Parathyroid adenoma (tissue), 2 donors: ENCODE measurements at regions not wholly inside any gene's neighbourhood (a gene's known extent, or its start where the extent isn't known, plus 50 kb on each side); places are given as distances from the start of the nearest gene placed in this dataset.

Experiments used
- H2AFZ ChIP-seq: fragments of 300-600 bp; sonication (generic); one replicate; pipeline ENCODE4 v1.7.0; 2017; ENCODE audit warnings: antibody characterized with exemption, mild to moderate bottlenecking
- H3K27ac ChIP-seq: fragments of 300-600 bp; sonication (generic); one replicate; pipeline ENCODE4 v1.7.0; 2017
- H3K27me3 ChIP-seq: fragments of 300-600 bp; sonication (generic); one replicate; pipeline ENCODE4 v1.7.0; 2017; ENCODE audit warnings: low read length; ENCODE audit not compliant: control insufficient read depth, insufficient read depth
- H3K36me3 ChIP-seq: fragments of 300-600 bp; sonication (generic); one replicate; pipeline ENCODE4 v1.7.0; 2017; ENCODE audit warnings: low read length; ENCODE audit not compliant: control insufficient read depth, insufficient read depth
- H3K4me1 ChIP-seq: fragments of 300-600 bp; sonication (generic); one replicate; pipeline ENCODE4 v1.7.0; 2017; ENCODE audit warnings: control low read depth
- H3K4me2 ChIP-seq: fragments of 300-600 bp; sonication (generic); one replicate; pipeline ENCODE4 v1.7.0; 2017; ENCODE audit warnings: low read length
- H3K4me3 ChIP-seq: fragments of 300-600 bp; sonication (generic); one replicate; pipeline ENCODE4 v1.7.0; 2017; ENCODE audit warnings: low read depth, low read length
- H3K79me2 ChIP-seq: fragments of 300-600 bp; sonication (generic); one replicate; pipeline ENCODE4 v1.7.0; 2017; ENCODE audit warnings: control low read depth
- H3K9ac ChIP-seq: fragments of 300-600 bp; sonication (generic); one replicate; pipeline ENCODE4 v1.7.0; 2017; ENCODE audit warnings: mild to moderate bottlenecking
- H3K9me3 ChIP-seq: fragments of 300-600 bp; sonication (generic); one replicate; pipeline ENCODE4 v1.7.0; 2017; ENCODE audit warnings: low read length; ENCODE audit not compliant: control insufficient read depth
- TF ChIP-seq, protein P1 (sequence below): fragments of 300-600 bp; sonication (generic); IDR thresholded peaks from one replicate; pipeline ENCODE4 v1.7.0; 2017; ENCODE audit warnings: antibody characterized with exemption, mild to moderate bottlenecking
- donor health status: primary hyperparathyroidism.

- Histone ChIP-seq H2AFZ (no peak overlapping the region), H3K9ac (no peak overlapping the region), H3K4me1 (no peaks in the 10 kb centered on the region), H3K79me2 (no peaks in the 10 kb centered on the region), H3K27ac (no peak overlapping the region), H3K27me3 (no peaks in the 10 kb centered on the region), H3K4me3 (no peak overlapping the region), H3K9me3 (no peaks in the 10 kb centered on the region), H3K4me2 (no peak overlapping the region), H3K36me3 (peaks cover 2% of the 10 kb centered on the region)
- TF ChIP-seq, protein P1, sequence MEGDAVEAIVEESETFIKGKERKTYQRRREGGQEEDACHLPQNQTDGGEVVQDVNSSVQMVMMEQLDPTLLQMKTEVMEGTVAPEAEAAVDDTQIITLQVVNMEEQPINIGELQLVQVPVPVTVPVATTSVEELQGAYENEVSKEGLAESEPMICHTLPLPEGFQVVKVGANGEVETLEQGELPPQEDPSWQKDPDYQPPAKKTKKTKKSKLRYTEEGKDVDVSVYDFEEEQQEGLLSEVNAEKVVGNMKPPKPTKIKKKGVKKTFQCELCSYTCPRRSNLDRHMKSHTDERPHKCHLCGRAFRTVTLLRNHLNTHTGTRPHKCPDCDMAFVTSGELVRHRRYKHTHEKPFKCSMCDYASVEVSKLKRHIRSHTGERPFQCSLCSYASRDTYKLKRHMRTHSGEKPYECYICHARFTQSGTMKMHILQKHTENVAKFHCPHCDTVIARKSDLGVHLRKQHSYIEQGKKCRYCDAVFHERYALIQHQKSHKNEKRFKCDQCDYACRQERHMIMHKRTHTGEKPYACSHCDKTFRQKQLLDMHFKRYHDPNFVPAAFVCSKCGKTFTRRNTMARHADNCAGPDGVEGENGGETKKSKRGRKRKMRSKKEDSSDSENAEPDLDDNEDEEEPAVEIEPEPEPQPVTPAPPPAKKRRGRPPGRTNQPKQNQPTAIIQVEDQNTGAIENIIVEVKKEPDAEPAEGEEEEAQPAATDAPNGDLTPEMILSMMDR = no peak
Measured at GRCh38 chr5:133877351-133878235, 90.8 kb downstream of the C5orf15 start.

- H3K27me3 ChIP-seq = no peaks in the 10 kb centered on the region
- H3K9ac ChIP-seq = no peak overlapping the region
- TF ChIP-seq, protein P1 = no peak
- H3K79me2 ChIP-seq = no peaks in the 10 kb centered on the region
- H3K4me3 ChIP-seq = no peak overlapping the region
- peaks cover 2% of the 10 kb centered on the region for H3K36me3 ChIP-seq
- H2AFZ ChIP-seq = no peak overlapping the region
- no peak overlapping the region for H3K4me2 ChIP-seq
- no peaks in the 10 kb centered on the region for H3K9me3 ChIP-seq
- H3K4me1 ChIP-seq = no peaks in the 10 kb centered on the region
- H3K27ac ChIP-seq = no peak overlapping the region
Measured at GRCh38 chr5:133876266-133876665, 92.2 kb downstream of the C5orf15 start.

DNA sequence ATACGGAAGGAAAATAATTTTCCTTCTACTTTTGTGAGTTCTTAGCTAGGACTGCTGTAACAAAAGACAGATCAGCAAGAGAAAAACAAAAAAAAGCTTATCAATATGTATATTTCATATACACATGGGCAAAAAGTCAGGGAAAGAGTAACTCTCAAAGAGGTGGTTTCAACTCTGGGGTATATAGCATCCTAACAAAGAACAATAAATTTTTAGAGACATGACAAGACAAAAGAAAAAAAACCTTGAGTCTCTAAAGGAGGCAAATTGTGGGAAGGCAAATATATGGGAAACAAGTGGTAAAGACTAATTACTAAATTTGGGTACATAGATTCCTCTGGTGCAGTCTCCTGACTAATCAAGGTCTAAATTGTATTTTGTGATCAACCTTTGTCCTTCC lies 93.2 kb downstream of the C5orf15 start:
- Histone ChIP-seq H2AFZ (no peak overlapping the region), H3K4me2 (no peak overlapping the region), H3K9me3 (no peaks in the 10 kb centered on the region), H3K79me2 (no peaks in the 10 kb centered on the region), H3K9ac (no peak overlapping the region), H3K36me3 (peaks cover 2% of the 10 kb centered on the region), H3K27me3 (no peaks in the 10 kb centered on the region), H3K27ac (no peak overlapping the region), H3K4me1 (peaks cover 6% of the 10 kb centered on the region), H3K4me3 (no peak overlapping the region)
- TF ChIP-seq, protein P1 = no peak

DNA sequence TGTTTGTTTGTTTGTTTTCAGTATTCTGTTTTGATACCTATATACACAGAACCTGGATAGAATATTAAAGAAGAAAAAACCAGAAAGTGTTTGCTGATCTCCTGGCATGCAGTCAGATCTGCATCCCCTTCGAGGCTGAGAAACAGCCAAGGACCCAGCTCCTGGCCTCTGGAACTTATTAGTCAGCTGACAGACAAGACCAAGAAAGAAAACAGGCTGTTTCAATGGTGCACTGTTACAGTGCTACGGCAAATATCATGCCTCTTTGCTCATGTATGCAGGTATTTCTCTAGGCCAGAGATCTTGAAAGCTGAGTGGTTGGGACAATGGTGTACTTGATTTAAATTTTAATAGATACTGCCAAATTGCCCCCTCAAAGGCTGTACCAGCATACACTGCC lies 95.0 kb downstream of the C5orf15 start:
- H3K4me1 ChIP-seq = peaks cover 6% of the 10 kb centered on the region
- H3K4me3 ChIP-seq = no peak overlapping the region

More for the DNA sequence above, 95.0 kb downstream of the C5orf15 start:
- no peak overlapping the region for H3K9ac ChIP-seq
- no peaks in the 10 kb centered on the region for H3K9me3 ChIP-seq
- H2AFZ ChIP-seq = no peak overlapping the region
- H3K4me2 ChIP-seq = no peak overlapping the region
- H3K27ac ChIP-seq = no peak overlapping the region
- TF ChIP-seq, protein P1 = no peak
- no peaks in the 10 kb centered on the region for H3K79me2 ChIP-seq
- H3K36me3 ChIP-seq = peaks cover 2% of the 10 kb centered on the region
- H3K27me3 ChIP-seq = no peaks in the 10 kb centered on the region
